SW 1271 (cell line): ENCODE measurements at regions not wholly inside any gene's neighbourhood (a gene's known extent, or its start where the extent isn't known, plus 50 kb on each side); places are given as distances from the start of the nearest gene placed in this dataset.

ENCODE experiments used
- DNase-seq, 2 experiments: peaks; one replicate each; lab custom pipeline; 2025; lab: John Stamatoyannopoulos, UW

GRCh38 chr22:34055525-34056200, 135.4 kb upstream of the LARGE1 start:
- peak; percentile 1 to 7 for DNase-seq

DNA sequence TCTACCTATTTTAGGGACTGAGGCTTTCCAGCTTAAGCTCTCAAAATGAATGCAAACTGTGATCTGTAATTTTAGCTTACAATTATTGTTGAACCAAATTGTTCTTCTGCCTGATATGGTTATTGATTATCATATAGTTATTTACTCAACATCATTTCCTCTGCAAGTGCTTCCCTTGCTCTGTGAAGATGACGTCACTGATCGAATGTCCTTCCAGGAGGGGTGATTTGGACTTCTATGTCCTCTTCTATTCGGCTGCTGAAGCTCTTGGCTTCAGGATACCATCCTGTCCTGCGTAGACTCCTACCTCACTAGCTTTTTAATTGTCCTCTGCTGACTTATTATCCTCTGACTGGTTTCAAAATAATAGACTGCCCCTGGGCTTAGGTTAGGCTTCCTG, 137.4 kb upstream of the LARGE1 start:
- no peak for DNase-seq

GRCh38 chr22:34064696-34065095, 144.4 kb upstream of the LARGE1 start:
- no peak for DNase-seq

DNA sequence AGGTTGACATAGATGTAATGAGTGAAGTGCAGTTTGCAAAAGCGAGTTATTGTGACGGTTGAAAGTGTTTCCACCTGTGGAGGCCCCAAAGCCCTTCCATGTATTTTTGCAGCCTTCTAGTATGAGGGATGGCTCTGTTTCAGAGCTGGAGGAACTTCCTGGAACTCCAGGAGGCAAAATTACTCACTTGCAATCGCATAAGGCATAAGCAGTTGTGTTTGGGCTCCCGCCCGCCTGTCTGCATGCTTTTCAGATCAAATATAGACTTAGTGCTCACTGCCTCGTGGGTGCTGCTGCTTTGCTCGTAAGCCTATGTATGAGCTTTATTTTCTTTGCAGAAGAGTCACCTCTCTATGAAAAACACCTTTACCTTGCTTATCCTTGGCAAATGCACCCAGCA, 146.8 kb upstream of the LARGE1 start:
- DNase-seq, result no peak

- no peak for DNase-seq
These were observed 147.7 kb upstream of the LARGE1 start for GRCh38 chr22:34068001-34068400.

DNA sequence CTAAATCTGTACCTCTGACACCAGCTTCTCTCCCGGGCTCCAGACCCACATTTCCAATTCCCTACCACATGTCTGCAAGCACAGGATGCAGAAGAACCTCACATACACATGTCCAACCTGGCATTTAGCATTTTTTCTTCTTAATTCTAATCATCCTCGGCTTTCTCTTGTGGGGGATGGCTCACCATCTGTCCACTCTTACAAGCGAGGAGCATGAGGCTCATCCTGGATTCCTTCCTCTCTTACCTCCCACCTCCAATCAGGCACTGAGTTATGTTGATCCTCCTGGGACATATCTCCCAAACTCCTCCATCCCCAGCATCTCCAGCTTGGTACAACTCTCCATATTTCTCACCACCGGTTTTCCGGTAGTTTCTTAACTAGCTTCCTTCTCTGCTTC, 149.8 kb upstream of the LARGE1 start:
- DNase-seq, result no peak

GRCh38 chr22:34070531-34070930, 150.3 kb upstream of the LARGE1 start:
- DNase-seq, result no peak

GRCh38 chr22:34072585-34072984, 152.3 kb upstream of the LARGE1 start:
- DNase-seq, result no peak

DNA sequence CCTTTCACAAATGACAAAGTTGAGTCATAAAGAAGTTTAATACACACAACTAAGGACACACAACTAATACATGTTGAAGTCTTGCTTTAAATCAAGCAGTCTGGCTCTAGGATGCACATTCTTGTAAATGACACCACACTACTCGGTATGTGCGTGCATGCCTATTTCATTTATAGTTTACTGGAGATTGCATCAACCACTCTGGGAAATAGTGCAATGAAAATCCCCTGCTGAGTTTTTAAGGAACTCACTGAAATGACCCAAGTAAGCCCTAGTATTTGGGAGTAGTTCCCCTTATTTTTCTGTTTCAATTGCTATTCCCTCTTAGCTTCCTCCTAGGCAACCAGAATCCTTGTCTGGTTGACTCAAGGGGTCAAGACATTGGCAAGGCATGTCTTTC, 160.2 kb upstream of the LARGE1 start:
- DNase-seq, result no peak

- no peak for DNase-seq
These were observed 176.5 kb upstream of the LARGE1 start for GRCh38 chr22:34096770-34097169.

GRCh38 chr22:34099278-34099677, 179.0 kb upstream of the LARGE1 start:
- DNase-seq, result no peak

- DNase-seq, result no peak
These were observed 182.4 kb upstream of the LARGE1 start for GRCh38 chr22:34102633-34103032.

DNA sequence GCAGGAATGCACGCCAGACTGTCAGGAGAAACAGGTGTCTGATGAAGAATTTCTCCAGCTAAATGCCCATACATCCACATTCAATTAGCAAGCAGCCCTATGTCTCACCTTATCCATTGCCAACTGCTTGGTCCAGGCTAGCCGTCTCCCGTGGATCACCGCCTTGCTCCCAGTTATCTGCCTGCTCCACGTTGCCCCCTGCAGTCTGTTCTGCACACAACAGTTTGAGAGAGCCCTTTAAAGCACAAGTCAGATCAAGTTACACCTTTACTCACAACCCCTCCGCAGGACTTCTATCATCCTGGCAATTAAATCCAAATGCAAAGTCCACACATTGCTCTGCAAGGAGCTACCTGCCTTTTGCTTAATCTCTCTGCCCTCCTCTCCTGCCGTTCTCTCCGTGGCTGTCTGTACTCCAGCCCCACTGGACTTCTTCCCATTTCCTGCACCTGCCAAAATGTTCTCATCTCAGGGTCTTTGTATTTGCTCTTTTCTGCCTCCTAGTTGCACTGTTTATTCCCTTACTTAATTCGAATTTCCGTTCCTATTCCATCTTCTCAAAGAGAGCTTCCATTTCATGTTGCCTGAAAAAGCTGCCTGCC, 185.3 kb upstream of the LARGE1 start:
- DNase-seq, result peak in 1 of 2 experiments; percentile 1

GRCh38 chr22:34108168-34108567, 187.9 kb upstream of the LARGE1 start:
- DNase-seq, result no peak

DNA sequence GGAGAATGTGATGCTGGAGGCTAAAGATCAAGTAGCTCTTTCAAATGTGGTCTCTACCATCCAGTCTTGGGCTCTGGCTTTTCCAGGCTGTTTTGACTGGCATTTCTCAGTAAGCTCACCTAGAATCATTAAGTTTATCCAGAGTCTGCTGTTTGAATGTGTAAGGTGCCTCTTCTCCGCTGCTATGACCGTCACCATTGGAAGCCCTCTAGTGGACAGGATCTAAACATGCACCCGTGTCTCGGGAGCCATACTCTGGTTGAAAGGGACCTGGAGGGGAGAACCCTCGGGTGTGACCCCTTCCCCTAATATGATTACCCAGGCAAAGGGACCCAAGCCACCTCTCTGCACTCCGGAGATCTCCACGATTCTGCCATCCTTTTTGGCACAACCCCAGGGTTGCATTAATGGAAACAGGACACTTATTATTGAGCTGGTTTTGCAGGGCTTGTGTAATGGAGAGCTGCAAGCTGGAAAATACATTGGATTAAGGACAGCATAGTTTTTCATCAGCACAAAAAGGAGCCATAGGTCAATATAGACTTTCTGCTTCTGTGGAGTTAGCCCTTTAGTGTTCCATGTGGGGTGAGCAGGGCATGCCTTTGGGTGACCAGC, 191.0 kb upstream of the LARGE1 start:
- peak in 1 of 2 experiments; percentile 1 for DNase-seq

DNA sequence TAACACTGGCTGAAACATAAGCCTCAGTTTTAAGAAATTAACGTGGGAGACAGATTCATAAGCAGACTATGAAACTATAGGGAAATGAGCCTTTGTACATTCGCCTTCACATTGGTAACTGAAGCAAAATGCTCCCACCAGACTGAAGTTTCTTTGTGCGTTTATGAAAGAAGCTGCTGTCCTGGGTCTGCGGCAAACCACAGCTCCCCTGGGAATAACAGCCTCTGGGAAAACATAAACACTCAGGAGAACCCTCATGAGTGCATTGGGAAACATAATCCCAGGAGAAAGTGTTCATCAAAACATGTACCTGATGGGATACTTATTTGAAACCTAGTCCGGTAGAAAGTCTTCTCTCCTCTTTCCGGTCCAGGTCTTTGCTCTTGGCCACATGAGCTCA, 193.1 kb upstream of the LARGE1 start:
- no peak for DNase-seq

- no peak for DNase-seq
These were observed 194.1 kb upstream of the LARGE1 start for GRCh38 chr22:34114406-34114805.

DNA sequence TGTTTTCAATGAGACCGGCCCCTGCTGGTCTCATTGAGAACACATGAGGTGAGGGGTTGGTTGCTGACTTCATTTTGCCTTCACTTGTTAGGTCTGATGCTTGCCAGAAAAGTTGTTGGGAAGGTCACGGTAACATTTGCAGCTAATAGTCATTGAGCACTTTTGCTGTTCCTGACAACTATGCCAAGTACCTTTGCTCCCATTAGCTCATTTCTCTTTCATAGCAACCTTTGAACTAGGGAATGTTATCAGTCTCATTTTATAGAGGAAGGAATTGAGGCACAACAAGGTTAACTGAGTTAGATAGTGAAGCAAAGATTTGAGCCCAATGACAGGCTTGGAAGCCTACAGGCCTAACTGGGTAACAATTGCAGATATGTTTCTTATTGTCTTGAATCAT, 195.4 kb upstream of the LARGE1 start:
- DNase-seq, result no peak

DNA sequence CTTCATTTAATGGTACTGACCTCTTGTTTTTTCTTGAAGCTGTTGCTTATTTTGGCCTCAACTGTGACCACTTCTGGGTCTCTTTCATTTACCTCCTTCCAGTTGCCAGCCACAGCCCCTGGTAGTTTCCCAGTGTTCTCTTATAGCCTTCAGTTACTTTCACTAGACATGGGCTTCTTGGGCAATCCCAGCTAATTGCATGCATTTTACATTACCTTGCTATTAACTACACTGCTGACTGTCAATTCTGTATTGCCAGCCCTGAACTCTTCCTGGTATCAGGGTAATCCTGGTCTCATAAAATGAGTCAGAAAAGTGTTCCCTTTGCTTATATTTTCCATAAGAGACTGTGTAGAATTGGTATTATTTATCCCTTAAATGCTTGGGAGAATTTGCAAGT, 195.8 kb upstream of the LARGE1 start:
- no peak for DNase-seq

- DNase-seq, result no peak
These were observed 201.8 kb upstream of the LARGE1 start for GRCh38 chr22:34122042-34122441.

DNA sequence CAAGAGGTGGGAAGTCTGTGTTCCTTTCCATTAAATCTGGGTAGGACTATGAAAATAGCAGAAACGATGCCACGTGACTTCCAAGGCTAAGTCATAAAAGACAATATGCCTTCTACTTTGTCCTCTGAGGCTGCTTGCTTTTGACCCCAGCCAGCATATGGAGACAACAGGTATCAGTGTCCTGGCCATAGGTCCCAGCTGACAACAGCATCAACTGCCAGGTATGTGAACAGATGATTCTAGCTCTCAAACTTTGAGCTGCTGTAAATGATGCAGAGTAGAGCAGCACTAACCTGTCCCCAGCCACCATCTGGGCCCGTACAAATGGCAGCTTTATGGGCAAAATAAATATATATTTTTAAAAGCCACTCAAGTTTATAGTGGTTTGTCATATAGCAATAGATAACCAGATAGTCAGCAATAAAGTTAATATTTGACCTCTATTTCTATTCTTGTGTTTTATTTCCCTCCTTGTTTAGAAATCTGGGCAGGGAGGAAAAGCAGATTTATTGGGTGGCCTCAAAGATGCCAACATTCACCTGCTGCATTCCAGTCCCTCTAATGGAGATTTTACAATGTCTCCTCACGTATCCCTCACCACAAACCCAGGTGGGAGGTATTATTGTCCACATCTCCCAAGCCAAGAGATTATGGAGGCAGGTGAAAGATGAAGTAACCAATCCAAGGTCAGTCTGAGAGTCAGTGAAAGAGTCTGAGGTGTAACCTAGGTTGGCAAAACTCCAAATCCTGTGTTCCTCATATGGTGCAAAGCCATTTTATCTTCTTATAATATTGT, 209.6 kb upstream of the LARGE1 start:
- DNase-seq, result no peak

- DNase-seq, result no peak
These were observed 215.5 kb upstream of the LARGE1 start for GRCh38 chr22:34135749-34136148.

DNA sequence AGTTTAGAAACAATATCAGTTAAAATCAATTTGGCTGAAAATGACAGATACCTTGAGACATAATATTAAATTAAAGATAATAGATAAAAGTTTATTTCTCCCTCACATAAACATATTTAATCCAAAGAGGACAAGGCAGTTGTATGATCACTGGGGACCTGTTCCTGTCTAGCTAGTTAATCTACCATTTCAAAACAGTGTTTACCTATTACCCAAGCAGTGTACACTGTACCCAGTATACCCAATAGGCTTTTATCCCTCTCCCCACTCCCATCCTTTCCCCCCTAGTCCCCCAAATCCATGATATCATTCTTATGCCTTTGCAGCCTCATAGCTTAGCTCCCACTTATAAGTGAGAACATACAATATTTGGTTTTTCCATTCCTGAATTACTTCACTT, 229.7 kb upstream of the LARGE1 start:
- DNase-seq, result no peak
